H1 (cell line): ENCODE measurements at regions not wholly inside any gene's neighbourhood (a gene's known extent, or its start where the extent isn't known, plus 50 kb on each side); places are given as distances from the start of the nearest gene placed in this dataset.

Source experiments
- ASH2L ChIP-seq: fragments of 200-600, 300-600 bp; sonication (generic); IDR thresholded peaks from one replicate; pipeline ENCODE4 v1.7.1; 2017; ENCODE audit warnings: low read length
- ATF2 ChIP-seq: IDR thresholded peaks from 2 replicates; pipeline ENCODE4 v1.6.1; 2012; ENCODE audit warnings: low read length, inconsistent platforms
- BACH1 ChIP-seq: IDR thresholded peaks from 2 replicates; pipeline ENCODE4 v1.6.1; 2012; ENCODE audit warnings: low read length, improper control_type of control experiment
- CEBPB ChIP-seq: IDR thresholded peaks from 2 replicates; pipeline ENCODE4 v1.6.1; 2012; ENCODE audit warnings: low read depth, low read length
- HDAC2 ChIP-seq, 2 experiments: fragments of 300-600 bp in 1 of 2; sonication (generic) in 1 of 2; IDR thresholded peaks; 2 replicates each; pipeline ENCODE4 v1.6.1; 2011 to 2012; ENCODE audit warnings: low read depth in 2 of 2, low read length in 2 of 2, mild to moderate bottlenecking in 2 of 2, moderate library complexity in 2 of 2, borderline replicate concordance in 1 of 2, inconsistent platforms in 1 of 2
- MAX ChIP-seq: IDR thresholded peaks from 2 replicates; pipeline ENCODE4 v1.6.1; 2012; ENCODE audit warnings: inconsistent platforms
- POLR2A ChIP-seq, 2 experiments: IDR thresholded peaks; 1 replicate in 1 of 2; 2 replicates in 1 of 2; pipeline ENCODE4 v1.6.1; 2011; ENCODE audit warnings: low read depth in 2 of 2, low read length in 2 of 2, mild to moderate bottlenecking in 2 of 2; ENCODE audit errors: control extremely low read depth in 1 of 2
- TAF1 ChIP-seq: IDR thresholded peaks from 2 replicates; pipeline ENCODE4 v1.6.1; 2011; ENCODE audit warnings: mild to moderate bottlenecking, low read depth, low read length
- TAF7 ChIP-seq: optimal IDR thresholded peaks from 2 replicates; pipeline ENCODE3; 2011; ENCODE audit warnings: low read depth, mild to moderate bottlenecking, inconsistent platforms, low read length, moderate library complexity, borderline replicate concordance
- TF ChIP-seq, protein P1 (sequence below), 3 experiments: IDR thresholded peaks; 1 replicate in 2 of 3; 2 replicates in 1 of 3; pipeline versions ENCODE4 v1.5.1 to v1.6.1; 2011; ENCODE audit warnings: low read length in 3 of 3, mild to moderate bottlenecking in 3 of 3, inconsistent platforms in 2 of 3, low read depth in 1 of 3, moderate library complexity in 1 of 3; ENCODE audit not compliant: insufficient read depth in 1 of 3; ENCODE audit errors: control extremely low read depth in 1 of 3
- TF ChIP-seq, protein P2 (sequence below): fragments of 300-600 bp; sonication (generic); IDR thresholded peaks from 2 replicates; pipeline ENCODE4 v1.7.1; 2012; ENCODE audit warnings: low read length, moderate library complexity, mild to moderate bottlenecking, inconsistent platforms; ENCODE audit not compliant: insufficient replicate concordance

GRCh38 chr22:47375621-47376321, 613.3 kb downstream of the TBC1D22A start:
- no peak for TF ChIP-seq ATF2
- TF ChIP-seq, protein P1, sequence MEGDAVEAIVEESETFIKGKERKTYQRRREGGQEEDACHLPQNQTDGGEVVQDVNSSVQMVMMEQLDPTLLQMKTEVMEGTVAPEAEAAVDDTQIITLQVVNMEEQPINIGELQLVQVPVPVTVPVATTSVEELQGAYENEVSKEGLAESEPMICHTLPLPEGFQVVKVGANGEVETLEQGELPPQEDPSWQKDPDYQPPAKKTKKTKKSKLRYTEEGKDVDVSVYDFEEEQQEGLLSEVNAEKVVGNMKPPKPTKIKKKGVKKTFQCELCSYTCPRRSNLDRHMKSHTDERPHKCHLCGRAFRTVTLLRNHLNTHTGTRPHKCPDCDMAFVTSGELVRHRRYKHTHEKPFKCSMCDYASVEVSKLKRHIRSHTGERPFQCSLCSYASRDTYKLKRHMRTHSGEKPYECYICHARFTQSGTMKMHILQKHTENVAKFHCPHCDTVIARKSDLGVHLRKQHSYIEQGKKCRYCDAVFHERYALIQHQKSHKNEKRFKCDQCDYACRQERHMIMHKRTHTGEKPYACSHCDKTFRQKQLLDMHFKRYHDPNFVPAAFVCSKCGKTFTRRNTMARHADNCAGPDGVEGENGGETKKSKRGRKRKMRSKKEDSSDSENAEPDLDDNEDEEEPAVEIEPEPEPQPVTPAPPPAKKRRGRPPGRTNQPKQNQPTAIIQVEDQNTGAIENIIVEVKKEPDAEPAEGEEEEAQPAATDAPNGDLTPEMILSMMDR (IDR thresholded peaks at IDR 0.05; ENCODE audit: control extremely low read depth in 1 of 3, insufficient read depth in 1 of 3, low read depth in 1 of 3, low read length in 3 of 3), result no peak
- no peak for TF ChIP-seq ASH2L
- no peak for TF ChIP-seq MAX
- no peak for TF ChIP-seq POLR2A (IDR thresholded peaks at IDR 0.05; ENCODE audit: control extremely low read depth in 1 of 2, low read depth in 2 of 2, low read length in 2 of 2)
- TF ChIP-seq HDAC2 (IDR thresholded peaks at IDR 0.05; ENCODE audit: borderline replicate concordance in 1 of 2, low read depth in 2 of 2, low read length in 2 of 2), result no peak
- TF ChIP-seq, protein P2, sequence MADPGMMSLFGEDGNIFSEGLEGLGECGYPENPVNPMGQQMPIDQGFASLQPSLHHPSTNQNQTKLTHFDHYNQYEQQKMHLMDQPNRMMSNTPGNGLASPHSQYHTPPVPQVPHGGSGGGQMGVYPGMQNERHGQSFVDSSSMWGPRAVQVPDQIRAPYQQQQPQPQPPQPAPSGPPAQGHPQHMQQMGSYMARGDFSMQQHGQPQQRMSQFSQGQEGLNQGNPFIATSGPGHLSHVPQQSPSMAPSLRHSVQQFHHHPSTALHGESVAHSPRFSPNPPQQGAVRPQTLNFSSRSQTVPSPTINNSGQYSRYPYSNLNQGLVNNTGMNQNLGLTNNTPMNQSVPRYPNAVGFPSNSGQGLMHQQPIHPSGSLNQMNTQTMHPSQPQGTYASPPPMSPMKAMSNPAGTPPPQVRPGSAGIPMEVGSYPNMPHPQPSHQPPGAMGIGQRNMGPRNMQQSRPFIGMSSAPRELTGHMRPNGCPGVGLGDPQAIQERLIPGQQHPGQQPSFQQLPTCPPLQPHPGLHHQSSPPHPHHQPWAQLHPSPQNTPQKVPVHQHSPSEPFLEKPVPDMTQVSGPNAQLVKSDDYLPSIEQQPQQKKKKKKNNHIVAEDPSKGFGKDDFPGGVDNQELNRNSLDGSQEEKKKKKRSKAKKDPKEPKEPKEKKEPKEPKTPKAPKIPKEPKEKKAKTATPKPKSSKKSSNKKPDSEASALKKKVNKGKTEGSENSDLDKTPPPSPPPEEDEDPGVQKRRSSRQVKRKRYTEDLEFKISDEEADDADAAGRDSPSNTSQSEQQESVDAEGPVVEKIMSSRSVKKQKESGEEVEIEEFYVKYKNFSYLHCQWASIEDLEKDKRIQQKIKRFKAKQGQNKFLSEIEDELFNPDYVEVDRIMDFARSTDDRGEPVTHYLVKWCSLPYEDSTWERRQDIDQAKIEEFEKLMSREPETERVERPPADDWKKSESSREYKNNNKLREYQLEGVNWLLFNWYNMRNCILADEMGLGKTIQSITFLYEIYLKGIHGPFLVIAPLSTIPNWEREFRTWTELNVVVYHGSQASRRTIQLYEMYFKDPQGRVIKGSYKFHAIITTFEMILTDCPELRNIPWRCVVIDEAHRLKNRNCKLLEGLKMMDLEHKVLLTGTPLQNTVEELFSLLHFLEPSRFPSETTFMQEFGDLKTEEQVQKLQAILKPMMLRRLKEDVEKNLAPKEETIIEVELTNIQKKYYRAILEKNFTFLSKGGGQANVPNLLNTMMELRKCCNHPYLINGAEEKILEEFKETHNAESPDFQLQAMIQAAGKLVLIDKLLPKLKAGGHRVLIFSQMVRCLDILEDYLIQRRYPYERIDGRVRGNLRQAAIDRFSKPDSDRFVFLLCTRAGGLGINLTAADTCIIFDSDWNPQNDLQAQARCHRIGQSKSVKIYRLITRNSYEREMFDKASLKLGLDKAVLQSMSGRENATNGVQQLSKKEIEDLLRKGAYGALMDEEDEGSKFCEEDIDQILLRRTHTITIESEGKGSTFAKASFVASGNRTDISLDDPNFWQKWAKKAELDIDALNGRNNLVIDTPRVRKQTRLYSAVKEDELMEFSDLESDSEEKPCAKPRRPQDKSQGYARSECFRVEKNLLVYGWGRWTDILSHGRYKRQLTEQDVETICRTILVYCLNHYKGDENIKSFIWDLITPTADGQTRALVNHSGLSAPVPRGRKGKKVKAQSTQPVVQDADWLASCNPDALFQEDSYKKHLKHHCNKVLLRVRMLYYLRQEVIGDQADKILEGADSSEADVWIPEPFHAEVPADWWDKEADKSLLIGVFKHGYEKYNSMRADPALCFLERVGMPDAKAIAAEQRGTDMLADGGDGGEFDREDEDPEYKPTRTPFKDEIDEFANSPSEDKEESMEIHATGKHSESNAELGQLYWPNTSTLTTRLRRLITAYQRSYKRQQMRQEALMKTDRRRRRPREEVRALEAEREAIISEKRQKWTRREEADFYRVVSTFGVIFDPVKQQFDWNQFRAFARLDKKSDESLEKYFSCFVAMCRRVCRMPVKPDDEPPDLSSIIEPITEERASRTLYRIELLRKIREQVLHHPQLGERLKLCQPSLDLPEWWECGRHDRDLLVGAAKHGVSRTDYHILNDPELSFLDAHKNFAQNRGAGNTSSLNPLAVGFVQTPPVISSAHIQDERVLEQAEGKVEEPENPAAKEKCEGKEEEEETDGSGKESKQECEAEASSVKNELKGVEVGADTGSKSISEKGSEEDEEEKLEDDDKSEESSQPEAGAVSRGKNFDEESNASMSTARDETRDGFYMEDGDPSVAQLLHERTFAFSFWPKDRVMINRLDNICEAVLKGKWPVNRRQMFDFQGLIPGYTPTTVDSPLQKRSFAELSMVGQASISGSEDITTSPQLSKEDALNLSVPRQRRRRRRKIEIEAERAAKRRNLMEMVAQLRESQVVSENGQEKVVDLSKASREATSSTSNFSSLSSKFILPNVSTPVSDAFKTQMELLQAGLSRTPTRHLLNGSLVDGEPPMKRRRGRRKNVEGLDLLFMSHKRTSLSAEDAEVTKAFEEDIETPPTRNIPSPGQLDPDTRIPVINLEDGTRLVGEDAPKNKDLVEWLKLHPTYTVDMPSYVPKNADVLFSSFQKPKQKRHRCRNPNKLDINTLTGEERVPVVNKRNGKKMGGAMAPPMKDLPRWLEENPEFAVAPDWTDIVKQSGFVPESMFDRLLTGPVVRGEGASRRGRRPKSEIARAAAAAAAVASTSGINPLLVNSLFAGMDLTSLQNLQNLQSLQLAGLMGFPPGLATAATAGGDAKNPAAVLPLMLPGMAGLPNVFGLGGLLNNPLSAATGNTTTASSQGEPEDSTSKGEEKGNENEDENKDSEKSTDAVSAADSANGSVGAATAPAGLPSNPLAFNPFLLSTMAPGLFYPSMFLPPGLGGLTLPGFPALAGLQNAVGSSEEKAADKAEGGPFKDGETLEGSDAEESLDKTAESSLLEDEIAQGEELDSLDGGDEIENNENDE, result no peak
- TF ChIP-seq BACH1, result no peak
- no peak for TF ChIP-seq TAF7
- TF ChIP-seq TAF1, result no peak
- no peak for TF ChIP-seq CEBPB
